Testis (tissue), 2 donors: ENCODE measurements at regions not wholly inside any gene's neighbourhood (a gene's known extent, or its start where the extent isn't known, plus 50 kb on each side); places are given as distances from the start of the nearest gene placed in this dataset.
A peak's percentile ranks its signal among the peaks of the same experiment; 100 is the strongest.

Experiments
- DNase-seq: peaks from one replicate; pipeline ENCODE4 v3.0.0-alpha.2; 2019
- H3K27ac ChIP-seq, 2 donors: fragments of 200-600 bp; sonication (generic); one replicate each; pipeline ENCODE4 v1.5.1; 2019
- H3K27me3 ChIP-seq: fragments of 200-600 bp; sonication (generic); one replicate; pipeline ENCODE4 v1.5.1; 2019
- H3K36me3 ChIP-seq: fragments of 200-600 bp; sonication (generic); one replicate; pipeline ENCODE4 v1.5.1; 2017; ENCODE audit warnings: low read depth; ENCODE audit errors: missing control alignments
- H3K4me1 ChIP-seq: fragments of 200-600 bp; sonication (generic); one replicate; pipeline ENCODE4 v1.5.1; 2019
- H3K4me3 ChIP-seq, 2 donors: fragments of 200-600 bp; sonication (generic); one replicate each; pipeline ENCODE4 v1.5.1; 2017 to 2019
- H3K9me3 ChIP-seq: fragments of 200-600 bp; sonication (generic); one replicate; pipeline ENCODE4 v1.5.1; 2017
- CTCF ChIP-seq, 3 experiments: fragments of 450-650 bp in 2 of 3; fragments of 200-600 bp in 1 of 3; sonication (generic) in 1 of 3; IDR thresholded peaks; one replicate each; pipeline ENCODE4 v1.5.1; 2016 to 2019; ENCODE audit warnings: antibody characterized with exemption in 3 of 3, mild to moderate bottlenecking in 2 of 3, moderate library complexity in 1 of 3
- POLR2A ChIP-seq: fragments of 450-650 bp; IDR thresholded peaks from one replicate; pipeline ENCODE4 v1.6.1; 2017; ENCODE audit warnings: antibody characterized with exemption, mild to moderate bottlenecking, moderate library complexity
- WGBS, 2 donors: methylation state at CpG; one replicate each; pipeline ENCODE4 v1.1.5; 2018; 5-methylcytosine and 5-hydroxymethylcytosine counted together
- intact Hi-C: fragments of 100-400 bp; cut with DNase I; formaldehyde crosslinking; loops from one replicate; pipeline ENCODE4 v1.15.1; 2023; ENCODE audit warnings: low total_unique reads

GRCh38 chr4:143782521-143782920 lies 82.0 kb upstream of the FREM3 start:
- 35 to 53% methylated on average over 1 of the region's 1 CpG for WGBS, 2 donors
- intact Hi-C loops = no loop called here
- no peaks in the 10 kb centered on the region for H3K36me3 ChIP-seq
- DNase-seq = no peak
- H3K27ac ChIP-seq = no peak overlapping the region
- no peak for TF ChIP-seq CTCF (IDR thresholded peaks at IDR 0.05)
- TF ChIP-seq POLR2A = no peak
- H3K4me1 ChIP-seq = no peaks in the 10 kb centered on the region
- no peaks in the 10 kb centered on the region for H3K27me3 ChIP-seq
- H3K9me3 ChIP-seq = no peaks in the 10 kb centered on the region
- H3K4me3 ChIP-seq = no peak overlapping the region

- 60 to 74% methylated on average over 7 to 8 of the region's 8 CpGs for WGBS, 2 donors
- intact Hi-C loops = no loop called here
- DNase-seq = peak; percentile 84
These were observed 73.8 kb upstream of the FREM3 start for GRCh38 chr4:143773998-143774895.

GRCh38 chr4:143771269-143771668 lies 70.8 kb upstream of the FREM3 start:
- DNase-seq = no peak
- H3K9me3 ChIP-seq = no peaks in the 10 kb centered on the region
- TF ChIP-seq POLR2A = no peak
- TF ChIP-seq CTCF (IDR thresholded peaks at IDR 0.05) = no peak
- no peak overlapping the region for H3K27ac ChIP-seq
- H3K27me3 ChIP-seq = no peaks in the 10 kb centered on the region
- intact Hi-C loops = no loop called here
- no peaks in the 10 kb centered on the region for H3K4me1 ChIP-seq
- H3K4me3 ChIP-seq = no peak overlapping the region
- no peaks in the 10 kb centered on the region for H3K36me3 ChIP-seq

More at GRCh38 chr4:143773998-143774895, 73.8 kb upstream of the FREM3 start:
- no peaks in the 10 kb centered on the region for H3K4me1 ChIP-seq
- H3K27ac ChIP-seq = no peak overlapping the region
- no peak overlapping the region for H3K4me3 ChIP-seq
- no peaks in the 10 kb centered on the region for H3K9me3 ChIP-seq
- H3K27me3 ChIP-seq = no peaks in the 10 kb centered on the region
- TF ChIP-seq POLR2A (no peak), CTCF (IDR thresholded peaks at IDR 0.05) (peak; percentile 64 to 70 (median 69))
- H3K36me3 ChIP-seq = no peaks in the 10 kb centered on the region

GRCh38 chr4:143768007-143768591 lies 67.6 kb upstream of the FREM3 start:
- 65 to 81% methylated on average over 5 of the region's 5 CpGs for whole genome bisulfite sequencing, 2 donors
- intact Hi-C loops = no loop called here
- DNase-seq = no peak
- Histone ChIP-seq H3K27me3 (no peaks in the 10 kb centered on the region), H3K9me3 (no peaks in the 10 kb centered on the region), H3K27ac (no peak overlapping the region), H3K4me1 (no peaks in the 10 kb centered on the region), H3K36me3 (no peaks in the 10 kb centered on the region), H3K4me3 (no peak overlapping the region)
- TF ChIP-seq CTCF (IDR thresholded peaks at IDR 0.05) (no peak), POLR2A (no peak)
